Caco-2 (cell line): ENCODE measurements at regions not wholly inside any gene's neighbourhood (a gene's known extent, or its start where the extent isn't known, plus 50 kb on each side); places are given as distances from the start of the nearest gene placed in this dataset.

ENCODE experiments used
- BruUV-seq: library from RNA; stranded (reverse); fragments of 400-500 nt; replicated peaks from 2 replicates; lab custom pipeline; 2021; lab: Mats Ljungman, UMichigan
- CTCF ChIA-PET: fragments of 300-600 bp; sonication (Branson Sonifier 250); formaldehyde crosslinking; loops from one replicate; lab custom pipeline; 2022; ENCODE audit warnings: antibody characterized with exemption; lab: Charles Lee
- POLR2A ChIA-PET: fragments of 300-600 bp; sonication (Branson Sonifier 250); formaldehyde crosslinking; loops from one replicate; lab custom pipeline; 2022; ENCODE audit warnings: antibody characterized with exemption; lab: Charles Lee
- DNase-seq, 2 experiments: peaks; one replicate each; pipeline versions ENCODE4 v3.0.0 to v3.0.0-alpha.2; 2020 to 2022
- H3K27me3 ChIP-seq: replicated peaks from 2 replicates; pipeline ENCODE4 v1.6.0; 2011; ENCODE audit warnings: low read length; ENCODE audit not compliant: control insufficient read depth, insufficient read depth
- H3K36me3 ChIP-seq: 2 replicates; pipeline ENCODE4 v1.5.1; 2011; ENCODE audit warnings: low read length; ENCODE audit not compliant: control insufficient read depth, insufficient read depth
- H3K4me1 ChIP-seq: fragments of 250-450 bp; sonication (Bioruptor Pico); 2 replicates; pipeline ENCODE4 v1.5.1; 2020; ENCODE audit warnings: mild to moderate bottlenecking
- H3K4me3 ChIP-seq: 2 replicates; pipeline ENCODE4 v1.5.1; 2011; ENCODE audit warnings: low read depth, mild to moderate bottlenecking, control low read depth, low read length
- H3K9me3 ChIP-seq: fragments of 250-450 bp; sonication (Bioruptor Pico); 2 replicates; pipeline ENCODE4 v1.5.1; 2020; ENCODE audit warnings: mild to moderate bottlenecking, moderate library complexity
- H3K27ac Mint-ChIP-seq: one replicate; pipeline ENCODE4 v1.8.0; 2022; ENCODE audit warnings: mixed read lengths; ENCODE audit not compliant: unreplicated experiment
- H3K27me3 Mint-ChIP-seq: one replicate; pipeline ENCODE4 v1.8.0; 2022; ENCODE audit warnings: mixed read lengths; ENCODE audit not compliant: insufficient read depth, unreplicated experiment
- H3K36me3 Mint-ChIP-seq: one replicate; pipeline ENCODE4 v1.8.0; 2022; ENCODE audit warnings: mild to moderate bottlenecking, mixed read lengths; ENCODE audit not compliant: insufficient read depth, unreplicated experiment
- H3K4me1 Mint-ChIP-seq: one replicate; pipeline ENCODE4 v1.8.0; 2022; ENCODE audit warnings: low read depth, mixed read lengths; ENCODE audit not compliant: unreplicated experiment
- H3K4me3 Mint-ChIP-seq: one replicate; pipeline ENCODE4 v1.8.0; 2022; ENCODE audit warnings: mild to moderate bottlenecking, moderate library complexity, mixed read lengths; ENCODE audit not compliant: unreplicated experiment
- H3K9me3 Mint-ChIP-seq: one replicate; pipeline ENCODE4 v1.8.0; 2022; ENCODE audit warnings: mixed read lengths; ENCODE audit not compliant: unreplicated experiment
- CTCF ChIP-seq, 2 experiments: fragments of 200-600 bp in 1 of 2; IDR thresholded peaks; 1 replicate in 1 of 2; 2 replicates in 1 of 2; pipeline versions ENCODE4 v1.5.1 to v1.8.0; 2011 to 2022; ENCODE audit warnings: antibody characterized with exemption in 1 of 2, control low read depth in 1 of 2, inconsistent platforms in 1 of 2, low read depth in 1 of 2, low read length in 1 of 2, mild to moderate bottlenecking in 1 of 2, moderate library complexity in 1 of 2; ENCODE audit not compliant: insufficient read depth in 1 of 2, severe bottlenecking in 1 of 2, unreplicated experiment in 1 of 2
- intact Hi-C: fragments of 100-400 bp; cut with micrococcal nuclease; formaldehyde crosslinking; loops from one replicate; pipeline ENCODE4 v1.10.0; 2022; ENCODE audit not compliant: unreplicated experiment

GRCh38 chr2:240196716-240197461, 56.4 kb upstream of the OTOS start:
- H3K27ac Mint-ChIP-seq = no peak overlapping the region
- DNase-seq = no peak
- Histone ChIP-seq H3K4me3 (no peak overlapping the region), H3K9me3 (no peaks in the 10 kb centered on the region), H3K27me3 (no peaks in the 10 kb centered on the region), H3K36me3 (no peaks in the 10 kb centered on the region), H3K4me1 (no peaks in the 10 kb centered on the region)
- no peaks in the 10 kb centered on the region for H3K9me3 Mint-ChIP-seq
- no peaks in the 10 kb centered on the region for H3K36me3 Mint-ChIP-seq
- ChIA-PET CTCF (no interaction called here), POLR2A (no interaction called here)
- intact Hi-C loops = no loop called here
- H3K27me3 Mint-ChIP-seq = peaks cover 16% of the 10 kb centered on the region
- H3K4me3 Mint-ChIP-seq = no peak overlapping the region
- no peak for TF ChIP-seq CTCF (IDR thresholded peaks at IDR 0.05; ENCODE audit: insufficient read depth in 1 of 2, low read depth in 1 of 2, low read length in 1 of 2, severe bottlenecking in 1 of 2, unreplicated experiment in 1 of 2)
- no peaks in the 10 kb centered on the region for H3K4me1 Mint-ChIP-seq
- no TSS peak for BruUV-seq

GRCh38 chr2:240197462-240198139, 57.1 kb upstream of the OTOS start:
- Mint-ChIP-seq H3K27me3 (peaks cover 15% of the 10 kb centered on the region), H3K36me3 (no peaks in the 10 kb centered on the region), H3K4me3 (no peak overlapping the region), H3K27ac (no peak overlapping the region), H3K4me1 (no peaks in the 10 kb centered on the region), H3K9me3 (no peaks in the 10 kb centered on the region)
- no peak for TF ChIP-seq CTCF (IDR thresholded peaks at IDR 0.05; ENCODE audit: insufficient read depth in 1 of 2, low read depth in 1 of 2, low read length in 1 of 2, severe bottlenecking in 1 of 2, unreplicated experiment in 1 of 2)
- Histone ChIP-seq H3K27me3 (no peaks in the 10 kb centered on the region), H3K4me1 (no peaks in the 10 kb centered on the region), H3K9me3 (no peaks in the 10 kb centered on the region), H3K36me3 (no peaks in the 10 kb centered on the region), H3K4me3 (no peak overlapping the region)
- no TSS peak for BruUV-seq
- ChIA-PET POLR2A (no interaction called here), CTCF (no interaction called here)
- no peak for DNase-seq
- intact Hi-C loops = no loop called here

GRCh38 chr2:240198226-240198625, 57.8 kb upstream of the OTOS start:
- H3K9me3 Mint-ChIP-seq = no peaks in the 10 kb centered on the region
- no peak for TF ChIP-seq CTCF (IDR thresholded peaks at IDR 0.05; ENCODE audit: insufficient read depth in 1 of 2, low read depth in 1 of 2, low read length in 1 of 2, severe bottlenecking in 1 of 2, unreplicated experiment in 1 of 2)
- no peaks in the 10 kb centered on the region for H3K36me3 Mint-ChIP-seq
- H3K9me3 ChIP-seq = no peaks in the 10 kb centered on the region
- no peaks in the 10 kb centered on the region for H3K4me1 ChIP-seq
- H3K27me3 Mint-ChIP-seq = peaks cover 13% of the 10 kb centered on the region
- intact Hi-C loops = no loop called here
- no peaks in the 10 kb centered on the region for H3K4me1 Mint-ChIP-seq
- H3K4me3 ChIP-seq = no peak overlapping the region
- H3K27me3 ChIP-seq = no peaks in the 10 kb centered on the region
- DNase-seq = no peak
- no peak overlapping the region for H3K27ac Mint-ChIP-seq
- POLR2A ChIA-PET = no interaction called here
- CTCF ChIA-PET = no interaction called here
- no TSS peak for BruUV-seq
- H3K36me3 ChIP-seq = no peaks in the 10 kb centered on the region
- no peak overlapping the region for H3K4me3 Mint-ChIP-seq
